NCI-H510A (cell line): ENCODE measurements at regions not wholly inside any gene's neighbourhood (a gene's known extent, or its start where the extent isn't known, plus 50 kb on each side); places are given as distances from the start of the nearest gene placed in this dataset.

Experiments used
- DNase-seq: peaks from one replicate; lab custom pipeline; 2025; lab: John Stamatoyannopoulos, UW

- no peak for DNase-seq
These were observed 495.1 kb downstream of the TBC1D22A start for GRCh38 chr22:47257566-47257965.

- DNase-seq: no peak
These were observed 489.5 kb downstream of the TBC1D22A start for GRCh38 chr22:47251911-47252310.

GRCh38 chr22:47250995-47251765 is 488.7 kb downstream of the TBC1D22A start:
- no peak for DNase-seq

GRCh38 chr22:47249370-47249928 is 487.0 kb downstream of the TBC1D22A start:
- DNase-seq: no peak

GRCh38 chr22:47248925-47249324 is 486.5 kb downstream of the TBC1D22A start:
- no peak for DNase-seq

GRCh38 chr22:47247579-47248240 is 485.3 kb downstream of the TBC1D22A start:
- no peak for DNase-seq

GRCh38 chr22:47245786-47246185 is 483.3 kb downstream of the TBC1D22A start:
- DNase-seq: no peak

GRCh38 chr22:47245286-47245685 is 482.8 kb downstream of the TBC1D22A start:
- no peak for DNase-seq

- no peak for DNase-seq
These were observed 477.7 kb downstream of the TBC1D22A start for GRCh38 chr22:47240116-47240515.

GRCh38 chr22:47239474-47239860 is 477.0 kb downstream of the TBC1D22A start:
- no peak for DNase-seq

GRCh38 chr22:47238690-47239473 is 476.4 kb downstream of the TBC1D22A start:
- no peak for DNase-seq

- no peak for DNase-seq
These were observed 475.5 kb downstream of the TBC1D22A start for GRCh38 chr22:47237890-47238480.

- DNase-seq: no peak
These were observed 474.3 kb downstream of the TBC1D22A start for GRCh38 chr22:47236718-47237117.

- no peak for DNase-seq
These were observed 473.7 kb downstream of the TBC1D22A start for GRCh38 chr22:47236161-47236560.

GRCh38 chr22:47233316-47234243 is 471.1 kb downstream of the TBC1D22A start:
- no peak for DNase-seq

GRCh38 chr22:47232753-47233152 is 470.3 kb downstream of the TBC1D22A start:
- no peak for DNase-seq

GRCh38 chr22:47232197-47232596 is 469.7 kb downstream of the TBC1D22A start:
- no peak for DNase-seq

GRCh38 chr22:47231759-47232158 is 469.3 kb downstream of the TBC1D22A start:
- no peak for DNase-seq

GRCh38 chr22:47230741-47231140 is 468.3 kb downstream of the TBC1D22A start:
- no peak for DNase-seq

- DNase-seq: no peak
These were observed 467.8 kb downstream of the TBC1D22A start for GRCh38 chr22:47230251-47230650.

GRCh38 chr22:47228767-47229166 is 466.3 kb downstream of the TBC1D22A start:
- no peak for DNase-seq
